Ishikawa (cell line): ENCODE measurements at regions not wholly inside any gene's neighbourhood (a gene's known extent, or its start where the extent isn't known, plus 50 kb on each side); places are given as distances from the start of the nearest gene placed in this dataset.
A peak's percentile ranks its signal among the peaks of the same experiment; 100 is the strongest.

Experiments
- CEBPB ChIP-seq: IDR thresholded peaks from 2 replicates; pipeline ENCODE4 v1.6.1; 2012
- CREB1 ChIP-seq: IDR thresholded peaks from 2 replicates; pipeline ENCODE4 v1.6.1; 2012; ENCODE audit warnings: low read depth
- EGR1 ChIP-seq: IDR thresholded peaks from 2 replicates; pipeline ENCODE4 v1.6.1; 2012
- MAX ChIP-seq: IDR thresholded peaks from 2 replicates; pipeline ENCODE4 v1.6.1; 2012
- NFIC ChIP-seq: IDR thresholded peaks from 2 replicates; pipeline ENCODE4 v1.6.1; 2012
- YY1 ChIP-seq: IDR thresholded peaks from 2 replicates; pipeline ENCODE4 v1.6.1; 2012; ENCODE audit warnings: low read depth
- ZBTB7A ChIP-seq: IDR thresholded peaks from 2 replicates; pipeline ENCODE4 v1.6.1; 2012; ENCODE audit warnings: low read depth
- TF ChIP-seq, protein P1 (sequence below): IDR thresholded peaks from 2 replicates; pipeline ENCODE4 v1.6.1; 2012; ENCODE audit warnings: low read depth, mild to moderate bottlenecking

DNA sequence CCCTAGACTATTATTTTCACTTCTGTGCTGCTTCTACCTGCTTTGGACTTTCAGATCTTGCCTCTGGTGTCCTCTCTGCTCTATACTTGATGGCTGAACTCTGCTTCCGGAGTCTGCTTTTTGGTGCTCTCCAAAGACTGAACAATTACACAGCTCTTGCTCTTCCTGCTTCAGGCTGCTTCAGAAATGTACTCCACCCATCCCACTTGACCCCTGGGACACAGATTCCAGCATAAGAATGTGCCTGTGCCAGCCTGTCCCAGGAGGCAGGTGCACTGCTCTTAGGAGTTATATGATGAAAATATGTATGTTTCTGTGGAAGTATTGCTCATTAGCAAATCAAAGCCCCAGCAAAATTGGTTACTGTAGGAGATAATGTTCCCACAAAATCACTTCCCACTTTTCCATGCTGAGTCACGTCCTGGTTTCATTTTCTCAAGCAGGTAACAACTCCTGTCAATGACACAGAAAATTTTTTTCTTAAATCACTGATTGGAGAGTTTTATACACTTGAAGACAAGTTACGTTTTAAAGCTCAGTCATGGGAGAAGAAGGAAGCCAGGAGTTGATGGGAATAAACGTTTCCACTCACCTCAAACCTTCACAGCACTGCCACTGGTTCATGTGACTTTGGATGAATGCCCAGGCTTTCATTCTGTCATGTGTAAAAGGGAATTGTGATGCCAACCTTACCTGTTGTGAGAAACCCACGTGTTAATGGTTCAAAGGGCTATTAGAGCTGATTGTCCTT is 239.4 kb upstream of the ZPLD1 start:
- TF ChIP-seq YY1 (no peak), CEBPB (no peak), ZBTB7A (no peak), CREB1 (no peak), MAX (no peak), NFIC (no peak), EGR1 (no peak)
- TF ChIP-seq, protein P1, sequence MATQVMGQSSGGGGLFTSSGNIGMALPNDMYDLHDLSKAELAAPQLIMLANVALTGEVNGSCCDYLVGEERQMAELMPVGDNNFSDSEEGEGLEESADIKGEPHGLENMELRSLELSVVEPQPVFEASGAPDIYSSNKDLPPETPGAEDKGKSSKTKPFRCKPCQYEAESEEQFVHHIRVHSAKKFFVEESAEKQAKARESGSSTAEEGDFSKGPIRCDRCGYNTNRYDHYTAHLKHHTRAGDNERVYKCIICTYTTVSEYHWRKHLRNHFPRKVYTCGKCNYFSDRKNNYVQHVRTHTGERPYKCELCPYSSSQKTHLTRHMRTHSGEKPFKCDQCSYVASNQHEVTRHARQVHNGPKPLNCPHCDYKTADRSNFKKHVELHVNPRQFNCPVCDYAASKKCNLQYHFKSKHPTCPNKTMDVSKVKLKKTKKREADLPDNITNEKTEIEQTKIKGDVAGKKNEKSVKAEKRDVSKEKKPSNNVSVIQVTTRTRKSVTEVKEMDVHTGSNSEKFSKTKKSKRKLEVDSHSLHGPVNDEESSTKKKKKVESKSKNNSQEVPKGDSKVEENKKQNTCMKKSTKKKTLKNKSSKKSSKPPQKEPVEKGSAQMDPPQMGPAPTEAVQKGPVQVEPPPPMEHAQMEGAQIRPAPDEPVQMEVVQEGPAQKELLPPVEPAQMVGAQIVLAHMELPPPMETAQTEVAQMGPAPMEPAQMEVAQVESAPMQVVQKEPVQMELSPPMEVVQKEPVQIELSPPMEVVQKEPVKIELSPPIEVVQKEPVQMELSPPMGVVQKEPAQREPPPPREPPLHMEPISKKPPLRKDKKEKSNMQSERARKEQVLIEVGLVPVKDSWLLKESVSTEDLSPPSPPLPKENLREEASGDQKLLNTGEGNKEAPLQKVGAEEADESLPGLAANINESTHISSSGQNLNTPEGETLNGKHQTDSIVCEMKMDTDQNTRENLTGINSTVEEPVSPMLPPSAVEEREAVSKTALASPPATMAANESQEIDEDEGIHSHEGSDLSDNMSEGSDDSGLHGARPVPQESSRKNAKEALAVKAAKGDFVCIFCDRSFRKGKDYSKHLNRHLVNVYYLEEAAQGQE = peak; percentile 30; the same call in 1 of the 2 replicates
